Duodenal mucosa (tissue), 2 donors: ENCODE measurements at regions not wholly inside any gene's neighbourhood (a gene's known extent, or its start where the extent isn't known, plus 50 kb on each side); places are given as distances from the start of the nearest gene placed in this dataset.

Experiments used
- H3K27ac ChIP-seq: one replicate; pipeline ENCODE4 v1.7.0; 2013; ENCODE audit warnings: low read depth, low read length
- H3K27me3 ChIP-seq, 2 donors: one replicate each; pipeline ENCODE4 v1.7.0; 2013; ENCODE audit warnings: low read length in 2 of 2, control low read depth in 1 of 2; ENCODE audit not compliant: insufficient read depth in 2 of 2, control insufficient read depth in 1 of 2
- H3K36me3 ChIP-seq, 2 donors: one replicate each; pipeline ENCODE4 v1.7.0; 2013; ENCODE audit warnings: low read length in 2 of 2, control low read depth in 1 of 2; ENCODE audit not compliant: insufficient read depth in 2 of 2, control insufficient read depth in 1 of 2
- H3K4me1 ChIP-seq, 2 donors: one replicate each; pipeline ENCODE4 v1.7.0; 2013; ENCODE audit warnings: low read length in 2 of 2, control low read depth in 1 of 2; ENCODE audit not compliant: insufficient read depth in 2 of 2, control insufficient read depth in 1 of 2
- H3K4me3 ChIP-seq, 2 donors: one replicate each; pipeline ENCODE4 v1.7.0; 2013; ENCODE audit warnings: low read length in 2 of 2, low read depth in 1 of 2
- H3K9ac ChIP-seq, 2 donors: one replicate each; pipeline ENCODE4 v1.7.0; 2013; ENCODE audit warnings: low read length in 2 of 2, low read depth in 1 of 2
- H3K9me3 ChIP-seq, 2 donors: one replicate each; pipeline ENCODE4 v1.7.0; 2013; ENCODE audit warnings: low read length in 2 of 2, control low read depth in 1 of 2; ENCODE audit not compliant: control insufficient read depth in 1 of 2

- Histone ChIP-seq H3K4me1 (no peaks in the 10 kb centered on the region), H3K36me3 (no peaks in the 10 kb centered on the region), H3K9me3 (no peaks in the 10 kb centered on the region), H3K4me3 (no peak overlapping the region), H3K9ac (no peak overlapping the region), H3K27ac (no peak overlapping the region), H3K27me3 (no peaks in the 10 kb centered on the region)
These were observed 217.3 kb upstream of the HABP2 start for GRCh38 chr10:113335592-113335991.

GRCh38 chr10:113336549-113337130 is 216.2 kb upstream of the HABP2 start:
- Histone ChIP-seq H3K36me3 (no peaks in the 10 kb centered on the region), H3K9me3 (no peaks in the 10 kb centered on the region), H3K4me1 (no peaks in the 10 kb centered on the region), H3K27ac (no peak overlapping the region), H3K27me3 (no peaks in the 10 kb centered on the region), H3K9ac (no peak overlapping the region), H3K4me3 (no peak overlapping the region)

GRCh38 chr10:113337142-113337541 is 215.7 kb upstream of the HABP2 start:
- Histone ChIP-seq H3K27me3 (no peaks in the 10 kb centered on the region), H3K9ac (no peak overlapping the region), H3K4me3 (no peak overlapping the region), H3K36me3 (no peaks in the 10 kb centered on the region), H3K9me3 (no peaks in the 10 kb centered on the region), H3K27ac (no peak overlapping the region), H3K4me1 (no peaks in the 10 kb centered on the region)

DNA sequence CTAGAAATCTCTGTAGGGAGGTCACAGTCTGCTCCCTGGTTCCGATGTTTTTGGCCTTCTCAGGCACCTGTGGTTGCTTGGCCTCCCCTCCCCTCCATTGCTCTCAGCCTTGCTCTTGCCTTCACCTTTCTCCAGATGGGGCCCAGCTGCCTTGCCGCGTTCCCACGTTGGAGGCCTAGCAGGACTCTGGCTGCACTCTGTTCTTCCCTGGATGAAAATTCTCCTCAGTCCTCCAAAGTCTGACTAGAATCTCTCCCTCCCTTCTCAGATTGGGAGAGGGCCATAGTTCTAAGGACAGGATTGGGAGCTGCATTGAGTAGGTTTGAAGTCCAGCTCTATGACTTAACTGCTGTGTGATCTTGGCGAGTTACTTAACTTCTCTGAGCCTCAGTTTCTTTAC is 213.7 kb upstream of the HABP2 start:
- no peaks in the 10 kb centered on the region for H3K27me3 ChIP-seq
- no peak overlapping the region for H3K27ac ChIP-seq

GRCh38 chr10:113340282-113340681 is 212.6 kb upstream of the HABP2 start:
- no peak overlapping the region for H3K4me3 ChIP-seq
- H3K4me1 ChIP-seq, result no peaks in the 10 kb centered on the region
- H3K27ac ChIP-seq, result no peak overlapping the region
- H3K9ac ChIP-seq, result no peak overlapping the region
- H3K9me3 ChIP-seq, result no peaks in the 10 kb centered on the region
- H3K27me3 ChIP-seq, result no peaks in the 10 kb centered on the region
- no peaks in the 10 kb centered on the region for H3K36me3 ChIP-seq

More for the DNA sequence above, 213.7 kb upstream of the HABP2 start:
- Histone ChIP-seq H3K36me3 (no peaks in the 10 kb centered on the region), H3K9ac (no peak overlapping the region), H3K4me1 (no peaks in the 10 kb centered on the region), H3K9me3 (no peaks in the 10 kb centered on the region), H3K4me3 (no peak overlapping the region)

DNA sequence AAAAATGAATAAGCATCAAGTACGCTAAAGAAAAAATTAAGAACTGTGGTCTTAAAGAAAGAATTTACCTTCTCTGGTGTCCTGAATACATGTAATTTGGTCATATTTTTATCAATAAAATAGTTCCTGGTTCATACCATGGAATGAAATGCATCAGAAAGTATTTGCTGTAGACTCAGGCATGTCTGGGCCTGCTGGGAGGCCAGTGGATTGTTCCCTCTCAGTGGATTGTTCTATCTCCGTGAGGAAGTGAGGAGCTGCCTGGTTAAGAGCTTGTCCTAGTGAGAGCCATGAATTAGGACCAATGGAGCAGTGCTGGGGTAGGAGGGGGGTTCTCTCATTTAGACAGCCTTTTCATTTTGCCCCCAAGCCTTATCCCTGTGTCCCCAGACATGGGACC is 211.7 kb upstream of the HABP2 start:
- Histone ChIP-seq H3K36me3 (no peaks in the 10 kb centered on the region), H3K27ac (no peak overlapping the region), H3K4me1 (no peaks in the 10 kb centered on the region), H3K4me3 (no peak overlapping the region), H3K9me3 (no peaks in the 10 kb centered on the region), H3K9ac (no peak overlapping the region), H3K27me3 (no peaks in the 10 kb centered on the region)

GRCh38 chr10:113345826-113346624 is 206.8 kb upstream of the HABP2 start:
- no peaks in the 10 kb centered on the region for H3K4me1 ChIP-seq
- no peak overlapping the region for H3K27ac ChIP-seq
- H3K36me3 ChIP-seq, result no peaks in the 10 kb centered on the region
- no peak overlapping the region for H3K4me3 ChIP-seq
- H3K9ac ChIP-seq, result no peak overlapping the region
- peaks cover 0 to 2% of the 10 kb centered on the region in 2 donors for H3K27me3 ChIP-seq
- H3K9me3 ChIP-seq, result no peaks in the 10 kb centered on the region

- Histone ChIP-seq H3K27me3 (peaks cover 0 to 2% of the 10 kb centered on the region in 2 donors), H3K4me1 (no peaks in the 10 kb centered on the region), H3K9ac (no peak overlapping the region), H3K27ac (no peak overlapping the region), H3K9me3 (no peaks in the 10 kb centered on the region), H3K4me3 (no peak overlapping the region), H3K36me3 (no peaks in the 10 kb centered on the region)
These were observed 205.3 kb upstream of the HABP2 start for GRCh38 chr10:113347508-113347907.

GRCh38 chr10:113348694-113349093 is 204.2 kb upstream of the HABP2 start:
- H3K27ac ChIP-seq, result no peak overlapping the region
- H3K9me3 ChIP-seq, result no peaks in the 10 kb centered on the region
- H3K9ac ChIP-seq, result no peak overlapping the region
- H3K4me1 ChIP-seq, result no peaks in the 10 kb centered on the region
- H3K27me3 ChIP-seq, result peaks cover 0 to 2% of the 10 kb centered on the region in 2 donors
- no peak overlapping the region for H3K4me3 ChIP-seq
- H3K36me3 ChIP-seq, result no peaks in the 10 kb centered on the region

DNA sequence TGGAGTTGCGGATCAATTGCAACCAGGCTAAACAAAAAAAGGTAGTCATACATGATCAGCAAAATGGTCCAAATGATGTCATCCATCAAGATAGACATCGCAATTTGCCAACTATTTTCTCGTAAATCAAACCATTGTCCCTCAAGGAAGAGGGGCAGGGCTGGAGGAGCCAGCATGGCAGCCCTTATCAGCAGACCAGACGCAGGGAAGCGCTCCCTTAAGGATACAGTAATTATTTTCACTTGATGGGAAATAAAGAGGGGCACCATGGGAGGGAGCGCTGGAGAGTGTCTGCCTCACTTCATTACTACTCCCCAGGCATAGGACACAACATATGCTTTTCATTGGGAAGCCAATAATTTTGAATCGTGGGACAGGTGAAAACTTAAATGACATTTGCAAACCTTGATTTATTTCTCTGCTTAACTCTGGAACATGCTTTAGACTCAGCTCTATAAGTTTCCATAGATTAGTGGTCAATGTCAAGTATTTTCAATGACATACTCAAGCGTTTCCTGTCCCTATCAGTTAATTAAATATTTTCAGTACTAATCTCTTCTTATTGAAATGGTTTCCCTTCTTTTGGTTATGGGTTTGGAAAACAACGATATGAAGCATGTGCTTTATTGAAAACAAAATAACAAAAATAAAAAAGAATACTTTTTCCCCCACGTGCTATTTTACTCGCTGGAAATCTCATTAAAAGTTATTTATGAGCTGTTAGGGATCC is 202.4 kb upstream of the HABP2 start:
- Histone ChIP-seq H3K9ac (no peak overlapping the region), H3K36me3 (no peaks in the 10 kb centered on the region), H3K9me3 (no peaks in the 10 kb centered on the region), H3K4me3 (no peak overlapping the region), H3K27me3 (peaks cover 0 to 2% of the 10 kb centered on the region in 2 donors), H3K27ac (no peak overlapping the region), H3K4me1 (no peaks in the 10 kb centered on the region)
